ENCODE measurements at regions not wholly inside any gene's neighbourhood (a gene's known extent, or its start where the extent isn't known, plus 50 kb on each side); places are given as distances from the start of the nearest gene placed in this dataset.

GRCh38 chr1:14392161-14392858 is 206.2 kb upstream of the KAZN start:
- Histone ChIP-seq H3K36me3 (ENCODE audit: control insufficient read depth in 2 of 2, extremely low read depth in 1 of 2, insufficient read depth in 2 of 2, low read length in 2 of 2) (no peaks in the 10 kb centered on the region), H3K4me2 (ENCODE audit: insufficient read depth, low read length) (no peak overlapping the region), H2AFZ (ENCODE audit: low read depth, low read length) (no peak overlapping the region), H3K27me3 (ENCODE audit: control insufficient read depth in 2 of 2, insufficient read depth in 2 of 2, low read length in 2 of 2) (no peaks in the 10 kb centered on the region), H3K27ac (ENCODE audit: insufficient read depth, low read depth, low read length) (no peak overlapping the region), H3K9me1 (replicated peaks; ENCODE audit: control insufficient read depth, extremely low read depth, insufficient read depth, low read length) (no peaks in the 10 kb centered on the region), H3K9me3 (replicated peaks; ENCODE audit: control insufficient read depth, insufficient read depth, low read length) (peaks cover 3% of the 10 kb centered on the region), H3K9ac (replicated peaks; ENCODE audit: extremely low read depth, insufficient read depth, low read length) (no peak overlapping the region), H4K20me1 (replicated peaks; ENCODE audit: control insufficient read depth, extremely low read depth, insufficient read depth, low read length) (no peaks in the 10 kb centered on the region), H3K79me2 (ENCODE audit: control insufficient read depth, insufficient read depth, low read length) (no peaks in the 10 kb centered on the region), H3K4me1 (ENCODE audit: control insufficient read depth, extremely low read depth, insufficient read depth, low read length) (no peaks in the 10 kb centered on the region), H3K4me3 (replicated peaks in 1 of 3; ENCODE audit: insufficient read depth in 1 of 3, low read depth in 1 of 3, low read length in 3 of 3) (no peak overlapping the region)
- intact Hi-C loops (cut with micrococcal nuclease) (no loop called here), dilution Hi-C loops (cut with MboI; ENCODE audit: extremely low pct_ligation_motif_present, low sequenced_read_pairs) (no loop called here)
- no TSS peak for BruUV-seq (replicated peaks)
- CTCF ChIA-PET = no interaction called here
- FAIRE-seq (no peak), DNase-seq (ENCODE audit: low read depth, low spot score) (no peak)
- TF ChIP-seq CTCF (IDR thresholded peaks at IDR 0.05; ENCODE audit: extremely low read depth in 1 of 2, insufficient read depth in 1 of 2, low read depth in 1 of 2, low read length in 2 of 2) = no peak
- no peak for TF ChIP-seq EZH2 (IDR thresholded peaks at IDR 0.05; ENCODE audit: borderline replicate concordance, low read depth, low read length, severe bottlenecking)
- TF ChIP-seq MAX (IDR thresholded peaks at IDR 0.05; ENCODE audit: insufficient read depth, insufficient read length) = no peak
- TF ChIP-seq POLR2A (IDR thresholded peaks at IDR 0.05; ENCODE audit: low read depth, low read length) = no peak
- no peak for TF ChIP-seq POLR2AphosphoS5 (IDR thresholded peaks at IDR 0.05; ENCODE audit: insufficient read depth, low read depth, low read length)
- TF ChIP-seq JUN (IDR thresholded peaks at IDR 0.05; ENCODE audit: borderline replicate concordance, insufficient read depth, insufficient read length, low read depth) = no peak
- no peak for TF ChIP-seq FOS (IDR thresholded peaks at IDR 0.05; ENCODE audit: borderline replicate concordance, insufficient read depth, low read length)
- TF ChIP-seq GATA2 (IDR thresholded peaks at IDR 0.05; ENCODE audit: insufficient read depth, insufficient read length, low read depth, low read length) = no peak
- no peak for TF ChIP-seq MYC (IDR thresholded peaks at IDR 0.05; ENCODE audit: low read depth, low read length)
- POLR2A ChIA-PET = no interaction called here
